Activated CD4-positive, alpha-beta T cell treated with anti-CD3 and anti-CD28 coated beads, Interleukin-10, Interleukin-2, amounts not matched to agents 100 ng/mL and 50 ng/mL, durations not matched to agents 16 hours and 8 hours (primary cell): ENCODE measurements at regions not wholly inside any gene's neighbourhood (a gene's known extent, or its start where the extent isn't known, plus 50 kb on each side); places are given as distances from the start of the nearest gene placed in this dataset.
A peak's percentile ranks its signal among the peaks of the same experiment; 100 is the strongest.
"Not testable (repeated sequence)": the region's sequence is repeated elsewhere in the genome, so short reads cannot be mapped to it uniquely, and the experiment has no call there.

ENCODE experiments used
- DNase-seq: peaks from one replicate; pipeline ENCODE4 v3.0.0-alpha.2; 2020

GRCh38 chr4:115278830-115279229 is 165.4 kb upstream of the NDST4 start:
- DNase-seq, result no peak

GRCh38 chr4:115275615-115276014 is 162.2 kb upstream of the NDST4 start:
- DNase-seq, result no peak

GRCh38 chr4:115274545-115274944 is 161.1 kb upstream of the NDST4 start:
- peak; percentile 38 for DNase-seq

DNA sequence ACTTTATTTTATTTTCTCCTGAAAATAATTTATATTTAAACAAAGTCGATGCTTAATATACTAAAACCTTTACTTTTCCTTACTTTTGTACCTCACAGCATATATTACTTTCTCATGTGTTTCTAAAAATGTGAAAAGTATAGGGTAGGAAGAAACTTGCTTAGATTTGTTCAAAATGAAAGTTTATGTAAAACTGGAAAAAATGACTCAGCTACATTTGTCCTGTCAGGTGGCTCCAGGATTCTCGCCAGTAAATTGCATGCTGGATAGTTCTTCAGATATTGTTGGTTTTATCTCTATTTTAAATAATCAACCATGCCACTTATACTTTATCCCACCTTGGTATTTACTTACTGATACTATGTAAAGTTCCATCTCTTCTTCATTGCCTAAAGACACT is 159.2 kb upstream of the NDST4 start:
- DNase-seq, result peak; percentile 52

DNA sequence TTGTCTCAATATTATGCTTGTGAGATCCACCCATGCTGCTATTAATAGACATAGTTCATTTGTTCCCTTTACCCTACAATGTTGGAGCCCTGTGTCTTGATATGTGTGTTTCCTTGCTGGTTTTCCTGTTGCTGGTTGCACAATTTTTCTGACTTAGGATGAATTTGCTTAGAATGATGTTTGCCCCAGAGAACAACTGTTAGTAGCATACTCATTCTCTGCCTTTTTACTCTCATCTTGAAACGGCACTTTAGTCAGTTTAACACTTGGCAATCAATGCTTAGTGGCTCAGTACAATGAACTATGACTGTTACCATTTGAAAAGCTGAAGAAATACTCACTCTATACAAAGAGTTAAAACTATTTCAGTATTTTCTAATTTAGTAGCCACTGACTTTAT is 158.8 kb upstream of the NDST4 start:
- DNase-seq, result peak; percentile 79

GRCh38 chr4:115260195-115260594 is 146.8 kb upstream of the NDST4 start:
- DNase-seq, result no peak

DNA sequence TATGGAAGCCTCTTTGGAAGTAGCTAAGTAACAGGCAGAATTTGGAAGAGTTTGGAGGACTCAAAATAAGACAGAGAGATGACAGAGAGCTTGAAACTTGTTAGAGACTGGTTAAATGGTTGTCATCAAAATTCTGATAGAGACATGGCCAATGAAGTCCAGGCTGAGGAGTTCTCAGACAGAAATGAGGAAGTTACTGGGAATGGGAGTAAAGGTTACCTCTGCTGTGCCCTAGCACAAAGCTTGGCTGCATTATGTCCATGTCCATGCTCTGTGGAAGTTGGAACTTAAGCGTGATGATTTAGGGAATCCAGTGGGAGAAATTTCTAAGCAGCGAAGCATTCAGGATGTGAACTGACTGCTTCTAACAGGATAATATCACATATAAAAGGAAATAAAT is 146.2 kb upstream of the NDST4 start:
- no peak for DNase-seq

GRCh38 chr4:115249808-115250207 is 136.4 kb upstream of the NDST4 start:
- DNase-seq, result no peak

- peak; percentile 28 for DNase-seq
Measured at GRCh38 chr4:115234405-115235093, 121.1 kb upstream of the NDST4 start.

- DNase-seq, result no peak
Measured at GRCh38 chr4:115233600-115233999, 120.2 kb upstream of the NDST4 start.

DNA sequence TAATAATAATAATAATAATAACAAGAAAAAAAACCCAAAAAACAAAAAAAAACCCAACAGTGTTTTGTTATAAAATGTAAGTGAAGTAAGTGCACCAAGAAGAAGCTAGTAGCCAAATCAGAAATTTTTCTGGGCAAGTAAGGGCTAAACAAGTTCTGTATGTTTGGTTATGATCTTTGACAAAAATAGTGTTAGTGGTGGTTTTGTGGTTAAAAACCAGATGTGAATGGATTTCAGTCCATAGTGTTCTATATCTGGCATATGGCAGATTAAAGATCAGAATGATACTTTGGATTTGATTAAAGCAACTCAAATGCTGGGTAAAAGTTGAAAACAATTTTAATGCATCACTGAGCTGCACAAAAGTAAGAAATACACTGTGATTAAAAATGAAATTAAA is 116.5 kb upstream of the NDST4 start:
- DNase-seq, result no peak

- no peak for DNase-seq
Measured at GRCh38 chr4:115228851-115229250, 115.4 kb upstream of the NDST4 start.

- no peak for DNase-seq
Measured at GRCh38 chr4:115222061-115222460, 108.6 kb upstream of the NDST4 start.

DNA sequence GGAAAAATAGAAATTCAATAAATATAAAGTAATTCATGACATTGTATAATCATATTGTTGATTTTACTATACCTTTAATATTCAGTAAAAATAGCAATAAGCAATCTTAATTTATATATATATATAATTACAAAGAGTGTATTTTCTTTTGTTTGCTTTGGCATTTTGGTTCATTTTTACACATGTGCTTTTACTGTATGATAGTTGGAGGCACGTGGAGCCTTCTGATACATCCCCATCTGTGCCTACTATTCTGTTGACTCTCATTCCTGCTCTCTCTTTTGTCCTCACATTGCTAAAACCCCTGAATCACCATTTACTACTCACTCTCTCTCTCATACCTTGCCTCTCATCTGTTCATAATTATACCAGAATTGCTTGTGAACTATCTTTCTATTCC is 106.4 kb upstream of the NDST4 start:
- DNase-seq, result no peak

DNA sequence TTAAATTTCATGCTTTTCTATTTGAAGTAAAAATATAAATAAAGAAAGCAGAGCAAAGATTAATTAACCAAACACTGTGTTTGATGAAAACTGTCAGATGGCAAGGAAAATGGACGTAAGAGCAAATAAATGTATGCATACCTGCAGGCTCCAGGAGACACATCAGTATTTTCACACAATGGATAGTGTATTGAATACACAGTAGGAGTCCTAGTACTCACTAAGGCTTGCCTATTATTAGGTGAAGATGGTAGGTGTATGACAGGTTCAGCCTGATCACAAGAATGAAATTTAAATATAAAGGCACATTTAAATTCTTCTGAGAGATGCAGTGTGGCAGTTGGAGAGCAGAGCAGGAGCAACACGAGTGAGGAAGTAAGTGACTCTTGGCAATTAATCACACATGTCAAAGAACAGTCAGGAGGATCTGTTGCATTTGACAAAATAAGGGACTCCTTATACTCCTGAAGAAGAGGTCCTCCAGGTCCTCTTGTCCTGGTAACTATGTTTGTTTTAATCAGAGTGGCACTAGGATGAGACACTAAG is 106.0 kb upstream of the NDST4 start:
- no peak for DNase-seq

DNA sequence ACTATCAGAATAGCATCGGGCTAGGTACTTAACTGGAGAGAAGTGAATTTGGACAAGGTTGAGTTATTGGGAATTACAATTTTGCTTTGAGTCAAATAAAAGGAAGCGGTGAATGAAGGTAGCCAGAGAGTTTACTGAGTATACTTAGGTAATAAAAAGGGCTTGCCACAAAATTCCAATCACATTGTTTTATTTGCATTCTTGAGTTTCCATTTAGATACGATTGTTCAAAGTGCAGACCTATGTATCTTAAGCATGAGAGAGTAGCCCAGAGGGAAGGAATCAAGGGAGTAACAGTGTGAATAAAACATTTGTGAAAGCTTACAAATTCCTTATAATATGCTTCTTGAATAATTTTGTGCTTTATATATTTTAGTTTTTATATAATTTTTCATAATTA is 102.5 kb upstream of the NDST4 start:
- no peak for DNase-seq

- DNase-seq, result no peak
Measured at GRCh38 chr4:115213716-115214115, 100.3 kb upstream of the NDST4 start.

- no peak for DNase-seq
Measured at GRCh38 chr4:115201042-115201330, 87.6 kb upstream of the NDST4 start.

- DNase-seq, result not testable (repeated sequence)
Measured at GRCh38 chr4:115200201-115201041, 87.0 kb upstream of the NDST4 start.

DNA sequence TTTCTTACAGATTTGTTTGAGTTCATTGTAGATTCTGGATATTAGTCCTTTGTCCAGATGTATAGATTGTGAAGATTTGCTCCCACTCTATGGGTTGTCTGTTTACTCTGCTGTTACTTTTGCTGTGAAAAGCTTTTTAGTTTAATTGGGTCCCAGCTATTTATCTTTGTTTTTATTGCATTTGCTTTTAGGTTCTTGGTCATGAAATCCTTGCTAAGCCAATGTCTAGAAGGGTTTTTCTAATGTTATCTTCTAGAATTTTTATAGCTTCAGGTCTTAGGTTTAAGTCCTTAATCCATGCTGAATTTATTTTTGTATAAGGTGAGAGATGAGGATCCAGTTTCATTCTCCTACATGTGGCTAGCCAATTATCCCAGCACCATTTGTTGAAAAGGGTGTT is 81.2 kb upstream of the NDST4 start:
- DNase-seq, result not testable (repeated sequence)

GRCh38 chr4:115190529-115190928 is 77.1 kb upstream of the NDST4 start:
- no peak for DNase-seq

DNA sequence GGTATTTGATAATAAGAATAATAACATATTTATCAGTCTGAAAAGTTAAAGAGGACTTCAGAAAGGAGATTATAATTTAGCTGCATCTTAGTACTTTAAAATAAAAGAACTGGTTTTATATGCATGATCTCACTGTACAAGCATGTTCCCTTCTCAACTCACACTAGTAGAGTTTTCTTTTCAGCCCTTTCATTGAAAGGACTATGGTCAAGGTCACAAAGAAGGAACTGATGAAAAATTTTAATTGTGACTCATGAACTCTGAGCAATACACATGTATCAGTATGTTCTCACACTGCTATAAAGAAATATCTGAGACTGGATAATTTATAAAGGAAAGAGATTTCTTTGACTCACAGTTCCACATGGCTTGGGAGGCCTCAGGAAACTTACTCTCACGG is 73.7 kb upstream of the NDST4 start:
- no peak for DNase-seq

- not testable (repeated sequence) for DNase-seq
Measured at GRCh38 chr4:115179438-115180062, 66.1 kb upstream of the NDST4 start.

GRCh38 chr4:115178687-115179086 is 65.3 kb upstream of the NDST4 start:
- DNase-seq, result not testable (repeated sequence)
